Loucy (cell line): ENCODE measurements at regions not wholly inside any gene's neighbourhood (a gene's known extent, or its start where the extent isn't known, plus 50 kb on each side); places are given as distances from the start of the nearest gene placed in this dataset.

Experiments used
- H2AFZ ChIP-seq: fragments of 200-600 bp; sonication (generic); 2 replicates; pipeline ENCODE4 v1.6.0; 2016; ENCODE audit warnings: antibody characterized with exemption, mild to moderate bottlenecking, low read length, moderate library complexity
- H3F3A ChIP-seq: fragments of 200-600 bp; 2 replicates; pipeline ENCODE4 v1.6.0; 2016; ENCODE audit warnings: antibody characterized with exemption, low read depth, mild to moderate bottlenecking
- H3K27me3 ChIP-seq: fragments of 200-600 bp; sonication (generic); 2 replicates; pipeline ENCODE4 v1.6.1; 2014; ENCODE audit warnings: low read length, mild to moderate bottlenecking; ENCODE audit not compliant: insufficient read depth, poor library complexity, severe bottlenecking
- H3K36me3 ChIP-seq: fragments of 200-600 bp; sonication (generic); 2 replicates; pipeline ENCODE4 v1.6.1; 2016; ENCODE audit warnings: low read length; ENCODE audit not compliant: insufficient read depth
- H3K4me1 ChIP-seq: fragments of 200-600 bp; sonication (generic); 2 replicates; pipeline ENCODE4 v1.5.1; 2014; ENCODE audit warnings: low read length, mild to moderate bottlenecking; ENCODE audit not compliant: insufficient read depth, poor library complexity, severe bottlenecking
- H3K4me2 ChIP-seq: fragments of 200-600 bp; sonication (generic); 2 replicates; pipeline ENCODE4 v1.6.0; 2014; ENCODE audit warnings: antibody characterized with exemption, low read length, low read depth, mild to moderate bottlenecking; ENCODE audit not compliant: poor library complexity, severe bottlenecking
- H3K4me3 ChIP-seq: fragments of 200-600 bp; sonication (generic); 2 replicates; pipeline ENCODE4 v1.5.1; 2014; ENCODE audit warnings: low read length, mild to moderate bottlenecking, mixed read lengths; ENCODE audit not compliant: poor library complexity, severe bottlenecking
- H3K79me2 ChIP-seq: fragments of 200-600 bp; sonication (generic); 2 replicates; pipeline ENCODE4 v1.6.1; 2014; ENCODE audit warnings: low read length; ENCODE audit not compliant: insufficient read depth
- H3K9ac ChIP-seq: fragments of 200-600 bp; sonication (generic); 2 replicates; pipeline ENCODE4 v1.6.0; 2014; ENCODE audit warnings: mild to moderate bottlenecking, low read depth, low read length, moderate library complexity; ENCODE audit not compliant: poor library complexity, severe bottlenecking
- H3K9me2 ChIP-seq: fragments of 200-600 bp; sonication (generic); replicated peaks from 2 replicates; pipeline ENCODE4 v1.6.1; 2016; ENCODE audit warnings: low read depth, low read length, mixed read lengths
- H3K9me3 ChIP-seq: fragments of 200-600 bp; sonication (generic); 2 replicates; pipeline ENCODE4 v1.6.1; 2014; ENCODE audit warnings: mild to moderate bottlenecking, antibody characterized with exemption, low read length, low read depth; ENCODE audit not compliant: insufficient read depth
- H4K20me1 ChIP-seq: fragments of 200-600 bp; sonication (generic); 2 replicates; pipeline ENCODE4 v1.6.0; 2014; ENCODE audit warnings: antibody characterized with exemption, low read length, mild to moderate bottlenecking; ENCODE audit not compliant: insufficient read depth, poor library complexity, severe bottlenecking
- CTCF ChIP-seq: fragments of 200-600 bp; sonication (generic); conservative IDR thresholded peaks from 2 replicates; pipeline ENCODE4 v1.5.1; 2014; ENCODE audit warnings: mild to moderate bottlenecking, antibody characterized with exemption, low read length
- EZH2phosphoT487 ChIP-seq: fragments of 200-600 bp; IDR thresholded peaks from 2 replicates; pipeline ENCODE4 v1.6.1; 2018; ENCODE audit warnings: antibody characterized with exemption, mild to moderate bottlenecking, moderate library complexity, borderline replicate concordance

- Histone ChIP-seq H3K4me1 (no peaks in the 10 kb centered on the region), H4K20me1 (no peaks in the 10 kb centered on the region), H3K9me2 (no peaks in the 10 kb centered on the region), H3K4me2 (no peak overlapping the region), H3K9me3 (no peaks in the 10 kb centered on the region), H3K27me3 (no peaks in the 10 kb centered on the region), H3F3A (no peaks in the 10 kb centered on the region), H2AFZ (no peak overlapping the region), H3K4me3 (no peak overlapping the region), H3K9ac (no peak overlapping the region), H3K79me2 (no peaks in the 10 kb centered on the region), H3K36me3 (no peaks in the 10 kb centered on the region)
- no peak for TF ChIP-seq EZH2phosphoT487
- TF ChIP-seq CTCF: no peak
Observed at GRCh38 chr13:103835052-103835451, 768.8 kb upstream of the SLC10A2 start.

- TF ChIP-seq CTCF (no peak), EZH2phosphoT487 (no peak)
- Histone ChIP-seq H4K20me1 (no peaks in the 10 kb centered on the region), H3K79me2 (no peaks in the 10 kb centered on the region), H3K27me3 (no peaks in the 10 kb centered on the region), H3K9me3 (no peaks in the 10 kb centered on the region), H3K9ac (no peak overlapping the region), H3K4me1 (no peaks in the 10 kb centered on the region), H3F3A (no peaks in the 10 kb centered on the region), H3K4me2 (no peak overlapping the region), H3K9me2 (no peaks in the 10 kb centered on the region), H2AFZ (no peak overlapping the region), H3K36me3 (no peaks in the 10 kb centered on the region), H3K4me3 (no peak overlapping the region)
Observed at GRCh38 chr13:103833294-103833852, 767.2 kb upstream of the SLC10A2 start.

GRCh38 chr13:103815619-103816018 lies 749.4 kb upstream of the SLC10A2 start:
- no peaks in the 10 kb centered on the region for H3K9me3 ChIP-seq
- H3K9ac ChIP-seq: no peak overlapping the region
- H3K4me2 ChIP-seq: no peak overlapping the region
- no peaks in the 10 kb centered on the region for H4K20me1 ChIP-seq
- no peaks in the 10 kb centered on the region for H3K4me1 ChIP-seq
- no peak overlapping the region for H2AFZ ChIP-seq
- no peaks in the 10 kb centered on the region for H3F3A ChIP-seq
- H3K4me3 ChIP-seq: no peak overlapping the region
- no peaks in the 10 kb centered on the region for H3K27me3 ChIP-seq
- H3K36me3 ChIP-seq: no peaks in the 10 kb centered on the region
- no peaks in the 10 kb centered on the region for H3K9me2 ChIP-seq
- H3K79me2 ChIP-seq: no peaks in the 10 kb centered on the region
- TF ChIP-seq EZH2phosphoT487: no peak
- no peak for TF ChIP-seq CTCF
